ENCODE measurements at regions not wholly inside any gene's neighbourhood (a gene's known extent, or its start where the extent isn't known, plus 50 kb on each side); places are given as distances from the start of the nearest gene placed in this dataset.

DNA sequence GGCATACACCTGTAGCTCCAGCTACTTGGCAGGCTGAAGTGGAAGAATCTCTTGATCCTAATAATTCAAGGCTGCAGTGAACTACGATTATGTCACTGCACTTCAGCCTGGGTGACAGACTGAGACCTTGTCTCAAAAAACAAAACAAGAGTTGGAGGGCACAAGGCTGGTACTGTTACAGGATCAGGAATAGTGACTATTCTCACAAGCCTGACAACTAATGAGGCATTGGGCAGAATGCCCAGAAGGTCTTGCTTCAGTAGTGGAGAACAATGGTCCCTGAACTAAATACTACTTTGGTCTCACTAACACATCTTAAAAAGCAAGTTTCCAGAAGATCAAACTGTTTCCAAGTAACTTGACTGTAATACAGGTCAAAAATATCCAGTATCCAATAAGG is 182.9 kb upstream of the RFX3 start:
- H3K4me2 ChIP-seq (ENCODE audit: low read length) = no peak overlapping the region
- RAD21 ChIA-PET (ENCODE audit: low non-redundant PET in 1 of 2, low total read pairs in 2 of 2, uncharacterized antibody in 2 of 2, unreplicated experiment in 2 of 2) = no interaction called here
- H3K36me3 ChIP-seq (ENCODE audit: control insufficient read depth in 1 of 2, insufficient read depth in 2 of 2, low read length in 2 of 2) = no peaks in the 10 kb centered on the region
- H3K9ac ChIP-seq (ENCODE audit: low read length) = no peak overlapping the region
- H3K4me1 ChIP-seq (ENCODE audit: control insufficient read depth in 1 of 2, insufficient read depth in 2 of 2, low read length in 2 of 2) = no peaks in the 10 kb centered on the region
- POLR2A ChIA-PET = no interaction called here
- no peaks in the 10 kb centered on the region for H3K27me3 ChIP-seq (ENCODE audit: insufficient read depth, low read length)
- BruUV-seq (replicated peaks) = no TSS peak
- no peak for ATAC-seq
- CTCF ChIA-PET = no interaction called here
- H3K4me3 ChIP-seq (replicated peaks in 1 of 2; ENCODE audit: low read depth in 1 of 2, low read length in 2 of 2) = no peak overlapping the region
- intact Hi-C loops (cut with micrococcal nuclease) = no loop called here
- no peaks in the 10 kb centered on the region for H3K9me2 ChIP-seq (ENCODE audit: insufficient read depth)
- no peak overlapping the region for H3K27ac ChIP-seq (ENCODE audit: low read depth, low read length)
- H3K9me3 ChIP-seq (ENCODE audit: control insufficient read depth in 1 of 2, insufficient read depth in 1 of 2, low read depth in 1 of 2, low read length in 2 of 2) = no peaks in the 10 kb centered on the region
- no peak overlapping the region for H2AFZ ChIP-seq (ENCODE audit: low read depth, low read length, poor library complexity, severe bottlenecking)
- no peak for DNase-seq (ENCODE audit: low read depth, low spot score)
- no peaks in the 10 kb centered on the region for H4K20me1 ChIP-seq (ENCODE audit: insufficient read depth)
- no peaks in the 10 kb centered on the region for H3K79me2 ChIP-seq (ENCODE audit: insufficient read depth, low read length)
- TF ChIP-seq, protein P1, sequence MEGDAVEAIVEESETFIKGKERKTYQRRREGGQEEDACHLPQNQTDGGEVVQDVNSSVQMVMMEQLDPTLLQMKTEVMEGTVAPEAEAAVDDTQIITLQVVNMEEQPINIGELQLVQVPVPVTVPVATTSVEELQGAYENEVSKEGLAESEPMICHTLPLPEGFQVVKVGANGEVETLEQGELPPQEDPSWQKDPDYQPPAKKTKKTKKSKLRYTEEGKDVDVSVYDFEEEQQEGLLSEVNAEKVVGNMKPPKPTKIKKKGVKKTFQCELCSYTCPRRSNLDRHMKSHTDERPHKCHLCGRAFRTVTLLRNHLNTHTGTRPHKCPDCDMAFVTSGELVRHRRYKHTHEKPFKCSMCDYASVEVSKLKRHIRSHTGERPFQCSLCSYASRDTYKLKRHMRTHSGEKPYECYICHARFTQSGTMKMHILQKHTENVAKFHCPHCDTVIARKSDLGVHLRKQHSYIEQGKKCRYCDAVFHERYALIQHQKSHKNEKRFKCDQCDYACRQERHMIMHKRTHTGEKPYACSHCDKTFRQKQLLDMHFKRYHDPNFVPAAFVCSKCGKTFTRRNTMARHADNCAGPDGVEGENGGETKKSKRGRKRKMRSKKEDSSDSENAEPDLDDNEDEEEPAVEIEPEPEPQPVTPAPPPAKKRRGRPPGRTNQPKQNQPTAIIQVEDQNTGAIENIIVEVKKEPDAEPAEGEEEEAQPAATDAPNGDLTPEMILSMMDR (IDR thresholded peaks at IDR 0.05 in 2 of 3, conservative IDR thresholded peaks at IDR 0.05 in 1 of 3; ENCODE audit: borderline replicate concordance in 1 of 3, insufficient read depth in 1 of 3, low read depth in 2 of 3, low read length in 2 of 3) = no peak
- TF ChIP-seq TCF7L2 (IDR thresholded peaks at IDR 0.05; ENCODE audit: borderline replicate concordance, extremely low read depth, insufficient read depth, insufficient read length) = no peak
- no peak for TF ChIP-seq POLR2A (IDR thresholded peaks at IDR 0.05; ENCODE audit: borderline replicate concordance, extremely low read depth, insufficient read depth, insufficient read length)
- TF ChIP-seq RAD21 (IDR thresholded peaks at IDR 0.05; ENCODE audit: low read depth) = no peak
- TF ChIP-seq YY1 (IDR thresholded peaks at IDR 0.05; ENCODE audit: extremely low read depth, insufficient replicate concordance, low read depth, low read length) = no peak
- no peak for TF ChIP-seq JUND (IDR thresholded peaks at IDR 0.05)
- no peak for TF ChIP-seq SP1 (IDR thresholded peaks at IDR 0.05; ENCODE audit: low read depth)
- no peak for TF ChIP-seq CEBPB (IDR thresholded peaks at IDR 0.05; ENCODE audit: low read depth)
- TF ChIP-seq, protein P2, sequence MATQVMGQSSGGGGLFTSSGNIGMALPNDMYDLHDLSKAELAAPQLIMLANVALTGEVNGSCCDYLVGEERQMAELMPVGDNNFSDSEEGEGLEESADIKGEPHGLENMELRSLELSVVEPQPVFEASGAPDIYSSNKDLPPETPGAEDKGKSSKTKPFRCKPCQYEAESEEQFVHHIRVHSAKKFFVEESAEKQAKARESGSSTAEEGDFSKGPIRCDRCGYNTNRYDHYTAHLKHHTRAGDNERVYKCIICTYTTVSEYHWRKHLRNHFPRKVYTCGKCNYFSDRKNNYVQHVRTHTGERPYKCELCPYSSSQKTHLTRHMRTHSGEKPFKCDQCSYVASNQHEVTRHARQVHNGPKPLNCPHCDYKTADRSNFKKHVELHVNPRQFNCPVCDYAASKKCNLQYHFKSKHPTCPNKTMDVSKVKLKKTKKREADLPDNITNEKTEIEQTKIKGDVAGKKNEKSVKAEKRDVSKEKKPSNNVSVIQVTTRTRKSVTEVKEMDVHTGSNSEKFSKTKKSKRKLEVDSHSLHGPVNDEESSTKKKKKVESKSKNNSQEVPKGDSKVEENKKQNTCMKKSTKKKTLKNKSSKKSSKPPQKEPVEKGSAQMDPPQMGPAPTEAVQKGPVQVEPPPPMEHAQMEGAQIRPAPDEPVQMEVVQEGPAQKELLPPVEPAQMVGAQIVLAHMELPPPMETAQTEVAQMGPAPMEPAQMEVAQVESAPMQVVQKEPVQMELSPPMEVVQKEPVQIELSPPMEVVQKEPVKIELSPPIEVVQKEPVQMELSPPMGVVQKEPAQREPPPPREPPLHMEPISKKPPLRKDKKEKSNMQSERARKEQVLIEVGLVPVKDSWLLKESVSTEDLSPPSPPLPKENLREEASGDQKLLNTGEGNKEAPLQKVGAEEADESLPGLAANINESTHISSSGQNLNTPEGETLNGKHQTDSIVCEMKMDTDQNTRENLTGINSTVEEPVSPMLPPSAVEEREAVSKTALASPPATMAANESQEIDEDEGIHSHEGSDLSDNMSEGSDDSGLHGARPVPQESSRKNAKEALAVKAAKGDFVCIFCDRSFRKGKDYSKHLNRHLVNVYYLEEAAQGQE (IDR thresholded peaks at IDR 0.05; ENCODE audit: low read depth) = no peak
- TF ChIP-seq, protein P3, sequence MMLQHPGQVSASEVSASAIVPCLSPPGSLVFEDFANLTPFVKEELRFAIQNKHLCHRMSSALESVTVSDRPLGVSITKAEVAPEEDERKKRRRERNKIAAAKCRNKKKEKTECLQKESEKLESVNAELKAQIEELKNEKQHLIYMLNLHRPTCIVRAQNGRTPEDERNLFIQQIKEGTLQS (IDR thresholded peaks at IDR 0.05) = no peak
- TF ChIP-seq ELF1 (IDR thresholded peaks at IDR 0.05; ENCODE audit: borderline replicate concordance, low read depth) = no peak
- TF ChIP-seq, protein P4, sequence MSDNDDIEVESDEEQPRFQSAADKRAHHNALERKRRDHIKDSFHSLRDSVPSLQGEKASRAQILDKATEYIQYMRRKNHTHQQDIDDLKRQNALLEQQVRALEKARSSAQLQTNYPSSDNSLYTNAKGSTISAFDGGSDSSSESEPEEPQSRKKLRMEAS (IDR thresholded peaks at IDR 0.05) = no peak
- no peak for TF ChIP-seq SIN3A (IDR thresholded peaks at IDR 0.05; ENCODE audit: low read depth)
- TF ChIP-seq, protein P5, sequence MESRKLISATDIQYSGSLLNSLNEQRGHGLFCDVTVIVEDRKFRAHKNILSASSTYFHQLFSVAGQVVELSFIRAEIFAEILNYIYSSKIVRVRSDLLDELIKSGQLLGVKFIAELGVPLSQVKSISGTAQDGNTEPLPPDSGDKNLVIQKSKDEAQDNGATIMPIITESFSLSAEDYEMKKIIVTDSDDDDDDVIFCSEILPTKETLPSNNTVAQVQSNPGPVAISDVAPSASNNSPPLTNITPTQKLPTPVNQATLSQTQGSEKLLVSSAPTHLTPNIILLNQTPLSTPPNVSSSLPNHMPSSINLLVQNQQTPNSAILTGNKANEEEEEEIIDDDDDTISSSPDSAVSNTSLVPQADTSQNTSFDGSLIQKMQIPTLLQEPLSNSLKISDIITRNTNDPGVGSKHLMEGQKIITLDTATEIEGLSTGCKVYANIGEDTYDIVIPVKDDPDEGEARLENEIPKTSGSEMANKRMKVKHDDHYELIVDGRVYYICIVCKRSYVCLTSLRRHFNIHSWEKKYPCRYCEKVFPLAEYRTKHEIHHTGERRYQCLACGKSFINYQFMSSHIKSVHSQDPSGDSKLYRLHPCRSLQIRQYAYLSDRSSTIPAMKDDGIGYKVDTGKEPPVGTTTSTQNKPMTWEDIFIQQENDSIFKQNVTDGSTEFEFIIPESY (IDR thresholded peaks at IDR 0.05; ENCODE audit: extremely low read depth, insufficient replicate concordance, low read length) = no peak
- TF ChIP-seq EZH2 (IDR thresholded peaks at IDR 0.05) = no peak
- TF ChIP-seq POLR2AphosphoS5 (IDR thresholded peaks at IDR 0.05; ENCODE audit: low read depth, low read length) = no peak
- TF ChIP-seq EZH2phosphoT487 (IDR thresholded peaks at IDR 0.05; ENCODE audit: borderline replicate concordance) = no peak
